Omental fat pad (tissue), 3 donors: ENCODE measurements at regions not wholly inside any gene's neighbourhood (a gene's known extent, or its start where the extent isn't known, plus 50 kb on each side); places are given as distances from the start of the nearest gene placed in this dataset.
A peak's percentile ranks its signal among the peaks of the same experiment; 100 is the strongest.

Experiments used
- ATAC-seq: fragments of 150-250 bp; one replicate; pipeline ENCODE4 v1.9.1; 2016; ENCODE audit warnings: mild to moderate bottlenecking, moderate library complexity; ENCODE audit not compliant: low FRiP score
- DNase-seq: peaks from one replicate; pipeline ENCODE4 v3.0.0-alpha.2; 2019; ENCODE audit warnings: low spot score
- CTCF ChIP-seq, 3 donors: fragments of 450-650 bp; IDR thresholded peaks; one replicate each; pipeline ENCODE4 v1.5.1; 2016 to 2017; ENCODE audit warnings: antibody characterized with exemption in 3 of 3, mild to moderate bottlenecking in 3 of 3, moderate library complexity in 2 of 3

DNA sequence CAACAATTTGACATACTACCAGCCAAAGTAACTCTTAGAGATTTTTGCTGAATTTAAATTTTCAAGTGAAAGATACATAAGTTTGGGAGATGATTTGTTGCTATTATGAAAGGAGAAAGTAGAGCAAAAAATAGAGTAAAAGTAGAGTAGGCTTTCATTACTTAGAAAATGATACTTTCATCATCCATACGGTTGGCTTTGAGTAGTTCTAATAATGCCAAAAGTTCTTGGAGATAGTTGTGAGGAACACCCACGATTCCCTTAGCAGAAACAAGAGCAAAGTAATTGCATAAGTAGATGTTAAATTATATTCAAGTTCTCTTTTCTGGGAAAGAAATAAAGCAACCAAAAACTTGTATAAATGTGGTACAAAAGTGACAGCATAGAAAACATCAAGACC, 95.0 kb upstream of the VAV3 start:
- ATAC-seq = no peak
- DNase-seq = no peak

GRCh38 chr1:108057541-108057940, 92.6 kb upstream of the VAV3 start:
- DNase-seq (no peak), ATAC-seq (no peak)
- no peak for TF ChIP-seq CTCF (IDR thresholded peaks at IDR 0.05)

More for the DNA sequence above, 95.0 kb upstream of the VAV3 start:
- no peak for TF ChIP-seq CTCF (IDR thresholded peaks at IDR 0.05)

- ATAC-seq = no peak
- DNase-seq = no peak
- TF ChIP-seq CTCF (IDR thresholded peaks at IDR 0.05) = no peak
These were observed 91.5 kb upstream of the VAV3 start for GRCh38 chr1:108056436-108056990.

DNA sequence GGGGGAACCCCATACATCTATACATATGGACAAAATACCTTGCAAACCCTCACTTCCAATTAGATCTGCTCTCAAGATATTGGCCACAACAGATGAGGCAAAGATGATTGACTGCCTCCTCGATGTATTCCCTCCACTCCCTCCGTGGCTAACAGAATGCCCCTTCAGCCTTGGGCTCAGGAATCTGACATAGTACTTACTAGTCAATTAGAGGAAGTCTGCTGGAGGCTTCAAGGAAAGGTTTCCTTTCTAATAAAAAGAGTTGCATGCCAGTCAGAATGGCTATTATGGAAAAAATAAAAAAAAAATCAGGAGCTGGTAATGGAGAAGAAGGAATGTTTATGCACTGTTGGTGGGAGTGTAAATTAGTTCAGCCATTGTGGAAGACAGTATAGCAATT, 90.4 kb upstream of the VAV3 start:
- no peak for TF ChIP-seq CTCF (IDR thresholded peaks at IDR 0.05)
- no peak for DNase-seq

GRCh38 chr1:108054396-108054795, 89.4 kb upstream of the VAV3 start:
- ATAC-seq (no peak), DNase-seq (no peak)
- TF ChIP-seq CTCF (IDR thresholded peaks at IDR 0.05) = no peak

More for the DNA sequence above, 90.4 kb upstream of the VAV3 start:
- ATAC-seq = no peak

- ATAC-seq (peak; percentile 74), DNase-seq (no peak)
- no peak for TF ChIP-seq CTCF (IDR thresholded peaks at IDR 0.05)
These were observed 88.5 kb upstream of the VAV3 start for GRCh38 chr1:108053270-108054013.
